Osteoblast (primary cell): ENCODE measurements at regions not wholly inside any gene's neighbourhood (a gene's known extent, or its start where the extent isn't known, plus 50 kb on each side); places are given as distances from the start of the nearest gene placed in this dataset.

ENCODE experiments used
- DNase-seq: peaks from one replicate; pipeline ENCODE4 v3.0.0; 2011; ENCODE audit warnings: low spot score, mixed read lengths; ENCODE audit not compliant: insufficient read length; ENCODE audit errors: missing footprints
- H2AFZ ChIP-seq: 2 replicates; pipeline ENCODE4 v1.6.0; 2011; ENCODE audit warnings: mild to moderate bottlenecking, low read length
- H3K27ac ChIP-seq: 2 replicates; pipeline ENCODE4 v1.5.1; 2011; ENCODE audit warnings: mild to moderate bottlenecking, low read depth, low read length, moderate library complexity
- H3K27me3 ChIP-seq: 2 replicates; pipeline ENCODE4 v1.6.0; 2012; ENCODE audit warnings: mild to moderate bottlenecking, control low read depth, inconsistent platforms, low read length, moderate library complexity; ENCODE audit not compliant: insufficient read depth
- H3K36me3 ChIP-seq: 2 replicates; pipeline ENCODE4 v1.5.1; 2011; ENCODE audit warnings: mild to moderate bottlenecking, low read length, control low read depth, moderate library complexity; ENCODE audit not compliant: insufficient read depth
- H3K4me1 ChIP-seq: 2 replicates; pipeline ENCODE4 v1.5.1; 2011; ENCODE audit warnings: mild to moderate bottlenecking, low read length, control low read depth, moderate library complexity; ENCODE audit not compliant: insufficient read depth
- H3K4me2 ChIP-seq: 2 replicates; pipeline ENCODE4 v1.6.0; 2011; ENCODE audit warnings: mild to moderate bottlenecking, low read length; ENCODE audit not compliant: insufficient read depth
- H3K4me3 ChIP-seq: fragments of 200-600 bp; sonication (generic); 3 replicates; pipeline ENCODE4 v1.5.1; 2012; ENCODE audit warnings: mild to moderate bottlenecking, low read length, inconsistent platforms; ENCODE audit not compliant: insufficient read depth
- H3K79me2 ChIP-seq: 2 replicates; pipeline ENCODE4 v1.6.0; 2012; ENCODE audit warnings: mild to moderate bottlenecking, low read length, control low read depth, inconsistent platforms; ENCODE audit not compliant: insufficient read depth
- H3K9me3 ChIP-seq: 2 replicates; pipeline ENCODE4 v1.5.1; 2011; ENCODE audit warnings: low read depth, low read length, control low read depth
- H4K20me1 ChIP-seq: 2 replicates; pipeline ENCODE4 v1.6.0; 2012; ENCODE audit warnings: mild to moderate bottlenecking, low read length, control low read depth; ENCODE audit not compliant: insufficient read depth
- TF ChIP-seq, protein P1 (sequence below): IDR thresholded peaks from 2 replicates; pipeline ENCODE4 v1.5.1; 2011; ENCODE audit warnings: mild to moderate bottlenecking, low read depth, low read length, moderate library complexity; ENCODE audit errors: extremely low read depth

DNA sequence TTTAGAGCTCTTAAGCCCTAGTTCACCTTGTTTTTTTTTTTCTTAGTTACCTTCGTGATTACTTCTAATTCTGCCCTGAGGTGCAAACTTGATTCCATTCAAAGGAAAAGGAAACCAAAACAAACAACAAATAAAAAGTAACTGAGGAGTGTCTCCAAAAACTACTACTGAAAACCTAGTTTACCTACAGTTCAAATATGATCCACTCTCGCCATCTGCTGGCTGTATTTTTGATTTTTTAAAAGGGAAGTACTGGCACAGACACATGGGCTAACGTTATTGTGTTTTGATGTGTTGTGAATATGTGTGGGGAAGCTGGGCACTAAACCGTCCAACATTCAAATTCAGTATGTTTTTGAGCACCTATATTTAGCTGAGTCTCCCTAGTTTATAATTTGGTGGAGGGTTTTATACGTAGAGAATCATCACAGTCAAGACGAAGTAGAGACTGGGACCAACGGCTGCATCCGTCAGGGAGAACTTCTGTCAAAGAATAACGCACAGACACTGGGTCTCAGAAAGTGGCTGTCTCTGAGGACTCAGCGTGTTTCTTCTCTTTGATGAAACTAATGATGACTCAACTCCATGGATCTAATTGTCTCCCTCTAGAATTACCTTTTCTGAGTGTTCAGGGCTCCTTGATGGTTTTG, 373.5 kb upstream of the BTBD3 start:
- Histone ChIP-seq H3K4me3 (peak overlapping the region; percentile 55), H3K9me3 (no peaks in the 10 kb centered on the region), H2AFZ (peak overlapping the region; percentile 77), H3K79me2 (no peaks in the 10 kb centered on the region), H3K36me3 (no peaks in the 10 kb centered on the region), H3K27me3 (no peaks in the 10 kb centered on the region), H3K4me2 (peak overlapping the region; percentile 84), H4K20me1 (no peaks in the 10 kb centered on the region), H3K27ac (peak overlapping the region; percentile 8), H3K4me1 (peaks cover 11% of the 10 kb centered on the region)
- TF ChIP-seq, protein P1, sequence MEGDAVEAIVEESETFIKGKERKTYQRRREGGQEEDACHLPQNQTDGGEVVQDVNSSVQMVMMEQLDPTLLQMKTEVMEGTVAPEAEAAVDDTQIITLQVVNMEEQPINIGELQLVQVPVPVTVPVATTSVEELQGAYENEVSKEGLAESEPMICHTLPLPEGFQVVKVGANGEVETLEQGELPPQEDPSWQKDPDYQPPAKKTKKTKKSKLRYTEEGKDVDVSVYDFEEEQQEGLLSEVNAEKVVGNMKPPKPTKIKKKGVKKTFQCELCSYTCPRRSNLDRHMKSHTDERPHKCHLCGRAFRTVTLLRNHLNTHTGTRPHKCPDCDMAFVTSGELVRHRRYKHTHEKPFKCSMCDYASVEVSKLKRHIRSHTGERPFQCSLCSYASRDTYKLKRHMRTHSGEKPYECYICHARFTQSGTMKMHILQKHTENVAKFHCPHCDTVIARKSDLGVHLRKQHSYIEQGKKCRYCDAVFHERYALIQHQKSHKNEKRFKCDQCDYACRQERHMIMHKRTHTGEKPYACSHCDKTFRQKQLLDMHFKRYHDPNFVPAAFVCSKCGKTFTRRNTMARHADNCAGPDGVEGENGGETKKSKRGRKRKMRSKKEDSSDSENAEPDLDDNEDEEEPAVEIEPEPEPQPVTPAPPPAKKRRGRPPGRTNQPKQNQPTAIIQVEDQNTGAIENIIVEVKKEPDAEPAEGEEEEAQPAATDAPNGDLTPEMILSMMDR, result peak; percentile 60
- peak; percentile 69 for DNase-seq

GRCh38 chr20:11546939-11547338, 370.8 kb upstream of the BTBD3 start:
- no peak overlapping the region for H2AFZ ChIP-seq
- peaks cover 11% of the 10 kb centered on the region for H3K4me1 ChIP-seq
- TF ChIP-seq, protein P1, result no peak
- no peaks in the 10 kb centered on the region for H3K36me3 ChIP-seq
- H3K79me2 ChIP-seq, result no peaks in the 10 kb centered on the region
- no peak overlapping the region for H3K4me2 ChIP-seq
- H4K20me1 ChIP-seq, result no peaks in the 10 kb centered on the region
- DNase-seq, result no peak
- no peak overlapping the region for H3K27ac ChIP-seq
- no peak overlapping the region for H3K4me3 ChIP-seq
- H3K27me3 ChIP-seq, result peaks cover 3% of the 10 kb centered on the region
- H3K9me3 ChIP-seq, result no peaks in the 10 kb centered on the region

DNA sequence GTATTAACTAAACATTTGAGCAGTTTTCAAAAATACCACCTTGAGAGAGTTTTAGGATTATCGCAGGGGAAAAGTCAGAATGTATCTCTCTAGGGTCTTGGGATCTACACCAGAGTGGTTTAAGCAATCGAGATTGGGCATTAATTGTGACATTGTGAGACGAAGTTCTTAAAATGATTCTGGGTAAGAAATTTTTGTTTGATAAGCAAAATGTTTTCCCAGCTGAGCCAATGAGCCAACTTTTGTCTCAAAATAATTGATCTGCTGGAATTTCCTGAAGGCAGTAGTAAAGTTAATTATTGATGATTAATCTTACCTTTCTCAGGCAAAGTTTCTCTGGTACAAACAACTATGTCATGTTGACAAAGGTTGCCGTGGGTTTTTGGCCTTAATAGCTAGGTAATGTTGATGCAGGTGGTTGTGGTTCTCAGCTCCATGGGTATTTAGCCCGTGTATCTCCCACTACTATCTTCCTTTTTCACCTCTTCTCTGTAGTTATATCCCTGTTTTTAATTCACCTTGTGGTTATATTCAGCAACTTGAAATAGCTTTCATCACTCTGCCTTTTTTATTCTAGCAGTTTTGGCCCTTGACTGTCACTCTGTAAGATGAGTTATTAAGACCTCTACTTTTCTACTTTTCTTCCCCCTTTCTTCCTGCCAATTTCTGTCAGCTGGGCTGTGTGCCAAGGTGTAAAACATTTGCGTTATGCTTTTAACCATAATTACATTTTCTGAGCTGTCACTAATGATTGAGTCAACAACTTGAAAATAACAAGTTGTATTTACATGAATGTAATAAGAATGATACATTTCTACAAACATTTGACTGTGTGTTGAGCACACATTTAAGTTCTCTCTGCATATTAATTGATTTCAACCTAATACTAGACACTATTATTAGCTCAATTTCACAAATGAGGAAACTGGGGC, 368.3 kb upstream of the BTBD3 start:
- Histone ChIP-seq H3K79me2 (no peaks in the 10 kb centered on the region), H3K36me3 (no peaks in the 10 kb centered on the region), H3K4me1 (no peaks in the 10 kb centered on the region), H3K9me3 (no peaks in the 10 kb centered on the region), H3K27me3 (peaks cover 3% of the 10 kb centered on the region), H4K20me1 (no peaks in the 10 kb centered on the region), H3K27ac (no peak overlapping the region), H3K4me2 (no peak overlapping the region), H3K4me3 (no peak overlapping the region), H2AFZ (no peak overlapping the region)
- TF ChIP-seq, protein P1, result no peak
- DNase-seq, result no peak
